Motor neuron (in vitro differentiated cells): ENCODE measurements at regions not wholly inside any gene's neighbourhood (a gene's known extent, or its start where the extent isn't known, plus 50 kb on each side); places are given as distances from the start of the nearest gene placed in this dataset.

ENCODE experiments used
- ATAC-seq, 8 experiments: fragments of 200-7000 bp; cut with Tn5 transposase; replicated peaks in 6 of 8; 2 replicates each; pipeline ENCODE4 v1.8.0; 2021; ENCODE audit warnings: mild to moderate bottlenecking in 8 of 8, moderate library complexity in 8 of 8
- H3K27ac ChIP-seq, 2 donors: fragments of 250-450 bp; sonication (Bioruptor Pico); 2 replicates each; pipeline ENCODE4 v1.9.0; 2021; ENCODE audit warnings: antibody characterized with exemption in 2 of 2, mild to moderate bottlenecking in 2 of 2, moderate library complexity in 1 of 2
- H3K4me1 ChIP-seq, 2 donors: fragments of 250-450 bp; sonication (Bioruptor Pico); replicated peaks in 1 of 2; 2 replicates each; pipeline ENCODE4 v1.6.1; 2021; ENCODE audit warnings: antibody characterized with exemption in 2 of 2, mild to moderate bottlenecking in 2 of 2, moderate library complexity in 1 of 2
- H3K4me3 ChIP-seq, 5 donors: fragments of 250-450 bp; sonication (Bioruptor Pico); 2 replicates each; pipeline ENCODE4 v1.9.0; 2021; ENCODE audit warnings: antibody characterized with exemption in 5 of 5, mild to moderate bottlenecking in 5 of 5, moderate library complexity in 4 of 5
- WGBS, 10 experiments: fragments of 450-650 bp; shearing (Covaris generic); methylation state at CpG; one replicate each; pipeline ENCODE4 v1.0.0; 2022; 5-methylcytosine and 5-hydroxymethylcytosine counted together
- in situ Hi-C, 9 experiments: fragments of 400-800 bp; cut with MboI; loops; one replicate each; pipeline ENCODE4 v1.15.0; 2021; ENCODE audit warnings: low sequenced_read_pairs in 9 of 9, low pct_unique_long_range_greater_than_20kb in 2 of 9; ENCODE audit not compliant: unreplicated experiment in 9 of 9

- Histone ChIP-seq H3K4me3 (no peak overlapping the region), H3K27ac (no peak overlapping the region), H3K4me1 (peaks cover 5 to 19% of the 10 kb centered on the region in 2 donors)
- WGBS, 10 experiments = 4 to 80% (median 37%) methylated on average over 4 to 28 of the region's 28 CpGs
- no peak for ATAC-seq
- in situ Hi-C loops = loop anchor here (5.0 to 25.0 kb wide), 7 partner anchors 357 to 707 kb away; no protein-coding TSS in a partner anchor
Measured at GRCh38 chr5:88144219-88145001, 124.2 kb downstream of the TMEM161B start.

GRCh38 chr5:88143693-88144218 is 124.9 kb downstream of the TMEM161B start:
- in situ Hi-C loops = loop anchor here (5.0 to 25.0 kb wide), 7 partner anchors 356 to 706 kb away; no protein-coding TSS in a partner anchor
- H3K4me3 ChIP-seq = no peak overlapping the region
- no peak overlapping the region for H3K27ac ChIP-seq
- no peak for ATAC-seq
- peaks cover 5 to 19% of the 10 kb centered on the region in 2 donors for H3K4me1 ChIP-seq
- 0 to 60% (median 23%) methylated on average over 1 to 9 of the region's 10 CpGs; no CpG with 5 or more reads in 4 of the 10 experiments for WGBS, 10 experiments

GRCh38 chr5:88142886-88143692 is 125.6 kb downstream of the TMEM161B start:
- in situ Hi-C loops = loop anchor here (5.0 to 25.0 kb wide), 7 partner anchors 356 to 706 kb away; no protein-coding TSS in a partner anchor
- Histone ChIP-seq H3K27ac (no peak overlapping the region), H3K4me1 (peaks cover 5 to 19% of the 10 kb centered on the region in 2 donors), H3K4me3 (peak overlapping the region; percentile 28 to 49 (median 35))
- ATAC-seq = no peak
- WGBS, 10 experiments = 1 to 43% (median 15%) methylated on average over 2 to 20 of the region's 20 CpGs

DNA sequence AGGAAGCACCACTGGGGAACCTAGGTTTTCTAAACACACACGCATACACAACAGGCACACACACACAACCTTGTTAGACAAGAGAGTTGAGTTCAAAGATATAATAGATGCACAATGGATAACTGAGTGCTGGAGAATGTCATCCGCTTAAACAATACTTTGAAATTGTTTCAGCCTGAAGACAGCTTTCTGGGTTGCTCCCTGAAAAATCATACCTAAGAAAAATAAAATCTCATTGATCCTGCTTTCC is 126.1 kb downstream of the TMEM161B start:
- H3K4me1 ChIP-seq = peaks cover 5 to 19% of the 10 kb centered on the region in 2 donors

GRCh38 chr5:88140856-88141752 is 127.5 kb downstream of the TMEM161B start:
- H3K4me3 ChIP-seq = peak overlapping the region; percentile 36 to 49 (median 45)
- peak; percentile 91 to 95 (median 92) for ATAC-seq
- in situ Hi-C loops = loop anchor here (5.0 to 25.0 kb wide), 7 partner anchors 354 to 704 kb away; no protein-coding TSS in a partner anchor
- peak overlapping the region; percentile 51 to 65 for H3K27ac ChIP-seq
- 0 to 12% (median 0%) methylated on average over 2 to 14 of the region's 49 CpGs; no CpG with 5 or more reads in 2 of the 10 experiments for WGBS, 10 experiments
- H3K4me1 ChIP-seq = peaks cover 5 to 17% of the 10 kb centered on the region in 2 donors

More for the DNA sequence above, 126.1 kb downstream of the TMEM161B start:
- ATAC-seq = no peak
- WGBS, 10 experiments = 0 to 40% (median 10%) methylated on average over 1 to 2 of the region's 2 CpGs; no CpG with 5 or more reads in 4 of the 10 experiments
- Histone ChIP-seq H3K4me3 (peak overlapping the region; percentile 28 to 49 (median 35)), H3K27ac (peak overlapping the region in 1 of 2 donors; percentile 5)
- in situ Hi-C loops = loop anchor here (5.0 to 25.0 kb wide), 7 partner anchors 355 to 705 kb away; no protein-coding TSS in a partner anchor

- WGBS, 10 experiments = 3 to 43% (median 10%) methylated on average over 3 to 15 of the region's 15 CpGs
- H3K4me1 ChIP-seq = peaks cover 5 to 10% of the 10 kb centered on the region in 2 donors
- no peak for ATAC-seq
- in situ Hi-C loops = loop anchor here (5.0 to 25.0 kb wide), 7 partner anchors 353 to 703 kb away; no protein-coding TSS in a partner anchor
- H3K4me3 ChIP-seq = peak overlapping the region; percentile 36 to 48 (median 41)
- peak overlapping the region; percentile 51 to 65 for H3K27ac ChIP-seq
Measured at GRCh38 chr5:88140396-88140855, 128.2 kb downstream of the TMEM161B start.

DNA sequence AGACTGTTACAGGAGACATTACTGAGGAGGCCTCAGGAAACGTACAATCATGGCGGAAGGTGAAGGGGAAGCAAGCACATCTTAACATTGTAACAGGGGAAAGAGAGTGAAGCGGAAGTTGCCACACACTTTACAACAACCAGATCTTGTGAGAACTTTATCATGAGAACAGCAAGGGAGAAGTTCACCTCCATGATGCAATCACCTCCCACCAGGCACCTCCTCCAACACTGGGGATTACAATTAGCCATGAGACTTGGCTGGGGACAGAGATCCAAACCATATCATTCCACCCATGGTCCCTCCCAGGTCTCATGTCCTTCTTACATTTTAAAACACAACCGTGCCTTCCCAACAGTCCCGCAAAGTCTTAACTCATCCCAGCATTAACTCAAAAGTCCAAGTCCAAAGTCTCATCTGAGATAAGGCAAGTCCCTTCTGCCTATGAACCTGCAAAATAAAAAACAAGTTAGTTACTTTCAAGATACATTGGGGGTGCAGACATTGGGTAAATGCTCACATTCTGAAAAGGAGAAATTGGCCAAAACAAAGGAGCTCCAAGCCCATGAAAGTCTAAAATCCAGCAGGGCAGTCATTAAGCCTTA is 138.3 kb downstream of the TMEM161B start:
- no peaks in the 10 kb centered on the region for H3K4me1 ChIP-seq
- no peak overlapping the region for H3K4me3 ChIP-seq
- no peak overlapping the region for H3K27ac ChIP-seq
- WGBS, 10 experiments = 0 to 100% (median 86%) methylated on average over 1 to 4 of the region's 5 CpGs; no CpG with 5 or more reads in 3 of the 10 experiments
- in situ Hi-C loops = loop anchor here in 6 of 9 experiments (25.0 kb wide), 4 partner anchors 343 to 693 kb away; no protein-coding TSS in a partner anchor
- no peak for ATAC-seq

- Histone ChIP-seq H3K4me3 (no peak overlapping the region), H3K27ac (no peak overlapping the region), H3K4me1 (no peaks in the 10 kb centered on the region)
- WGBS, 10 experiments = 11 to 100% (median 95%) methylated on average over 1 to 2 of the region's 2 CpGs; no CpG with 5 or more reads in 1 of the 10 experiments
- in situ Hi-C loops = loop anchor here in 6 of 9 experiments (25.0 kb wide), 4 partner anchors 342 to 692 kb away; no protein-coding TSS in a partner anchor
- ATAC-seq = no peak
Measured at GRCh38 chr5:88128813-88129212, 139.8 kb downstream of the TMEM161B start.

DNA sequence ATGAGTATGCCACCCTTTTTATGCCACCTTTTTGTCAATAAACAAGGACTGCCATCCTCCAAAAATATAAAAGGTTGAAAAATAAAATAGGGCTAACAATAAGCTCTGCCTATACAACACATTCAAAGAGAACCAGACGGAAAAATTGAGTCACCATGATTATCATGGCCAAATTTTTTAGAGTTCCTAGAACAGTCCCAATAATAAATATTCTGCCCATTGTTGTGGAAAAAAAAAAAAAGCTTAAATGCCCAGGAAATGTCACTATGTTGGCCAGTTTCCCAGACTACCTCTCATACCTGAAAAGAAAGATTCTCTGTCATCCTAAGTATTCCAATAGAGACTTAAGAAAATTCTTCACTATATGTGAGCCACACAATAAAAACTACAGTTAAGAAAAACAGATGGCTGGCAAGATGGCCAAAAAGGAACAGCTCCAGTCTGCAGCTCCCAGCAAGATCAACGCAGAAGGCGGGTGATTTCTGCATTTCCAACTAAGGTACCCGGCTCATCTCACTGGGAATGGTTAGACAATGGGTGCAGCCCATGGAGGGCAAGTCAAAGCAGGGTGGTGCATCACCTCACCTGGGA is 149.0 kb downstream of the TMEM161B start:
- ATAC-seq = no peak
- H3K27ac ChIP-seq = no peak overlapping the region
- 0 to 100% (median 92%) methylated on average over 1 to 4 of the region's 4 CpGs for WGBS, 10 experiments
- in situ Hi-C loops = no loop called here
- H3K4me3 ChIP-seq = no peak overlapping the region
- no peaks in the 10 kb centered on the region for H3K4me1 ChIP-seq

DNA sequence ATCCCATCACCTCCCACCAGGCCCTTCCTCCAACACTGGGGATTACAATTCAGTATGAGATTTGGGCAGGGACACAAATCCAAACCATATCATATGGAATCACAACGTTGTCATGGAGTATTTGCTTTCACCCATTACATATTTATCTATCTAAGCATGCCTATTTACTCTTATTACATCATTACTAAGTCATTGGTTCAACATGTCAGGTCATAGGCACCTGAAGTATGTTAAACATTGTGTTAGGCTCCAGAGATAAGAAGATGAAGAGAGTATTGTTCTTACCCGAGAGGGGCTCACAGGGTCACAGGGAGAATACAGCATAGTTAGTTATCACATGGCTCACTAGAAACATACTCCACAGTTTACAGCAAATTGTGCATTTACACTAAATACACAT is 150.5 kb downstream of the TMEM161B start:
- in situ Hi-C loops = no loop called here
- 0 to 100% (median 40%) methylated on average over 1 to 2 of the region's 2 CpGs; no CpG with 5 or more reads in 3 of the 10 experiments for WGBS, 10 experiments
- H3K4me3 ChIP-seq = no peak overlapping the region

GRCh38 chr5:88117546-88117945 is 151.1 kb downstream of the TMEM161B start:
- Histone ChIP-seq H3K4me3 (no peak overlapping the region), H3K4me1 (no peaks in the 10 kb centered on the region), H3K27ac (no peak overlapping the region)
- no peak for ATAC-seq
- in situ Hi-C loops = no loop called here

More for the DNA sequence above, 150.5 kb downstream of the TMEM161B start:
- no peak overlapping the region for H3K27ac ChIP-seq
- no peak for ATAC-seq
- no peaks in the 10 kb centered on the region for H3K4me1 ChIP-seq
